NCI-H345 treated with DMSO at 0.1 percent for 48 hours (cell line): ENCODE measurements at regions not wholly inside any gene's neighbourhood (a gene's known extent, or its start where the extent isn't known, plus 50 kb on each side); places are given as distances from the start of the nearest gene placed in this dataset.
A peak's percentile ranks its signal among the peaks of the same experiment; 100 is the strongest.

Experiments
- DNase-seq: peaks from one replicate; lab custom pipeline; 2025; ENCODE audit not compliant: unreplicated experiment; lab: John Stamatoyannopoulos, UW

DNA sequence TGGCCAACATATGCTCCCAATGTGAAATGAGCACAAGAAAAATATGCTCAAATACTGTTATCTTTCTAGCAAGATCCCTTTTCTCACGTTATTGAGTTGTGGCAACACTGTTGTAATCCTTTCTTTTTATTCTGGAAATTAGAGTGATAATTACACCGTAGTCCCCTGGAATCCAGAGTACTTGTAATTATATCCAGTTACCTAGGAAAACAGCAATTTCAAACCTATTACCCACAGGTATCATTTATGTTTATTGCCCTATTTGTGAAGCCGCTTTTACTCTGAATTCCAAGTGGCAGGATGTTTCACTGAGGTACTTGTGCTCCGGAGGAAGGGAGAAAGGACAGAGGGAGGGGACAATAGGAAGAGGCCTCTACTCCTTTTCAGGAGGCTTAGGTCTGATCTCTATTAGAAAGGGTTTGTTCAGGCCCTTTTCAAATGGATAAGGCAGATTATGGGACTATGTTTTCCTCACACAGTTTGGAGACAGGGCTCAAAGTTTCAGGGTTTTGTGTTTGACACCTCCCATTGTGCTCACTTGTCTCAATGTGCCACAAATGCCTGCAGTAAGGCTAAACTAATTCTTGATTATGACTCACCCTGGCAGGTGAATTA is 646.6 kb downstream of the TUSC7 start:
- DNase-seq = no peak

DNA sequence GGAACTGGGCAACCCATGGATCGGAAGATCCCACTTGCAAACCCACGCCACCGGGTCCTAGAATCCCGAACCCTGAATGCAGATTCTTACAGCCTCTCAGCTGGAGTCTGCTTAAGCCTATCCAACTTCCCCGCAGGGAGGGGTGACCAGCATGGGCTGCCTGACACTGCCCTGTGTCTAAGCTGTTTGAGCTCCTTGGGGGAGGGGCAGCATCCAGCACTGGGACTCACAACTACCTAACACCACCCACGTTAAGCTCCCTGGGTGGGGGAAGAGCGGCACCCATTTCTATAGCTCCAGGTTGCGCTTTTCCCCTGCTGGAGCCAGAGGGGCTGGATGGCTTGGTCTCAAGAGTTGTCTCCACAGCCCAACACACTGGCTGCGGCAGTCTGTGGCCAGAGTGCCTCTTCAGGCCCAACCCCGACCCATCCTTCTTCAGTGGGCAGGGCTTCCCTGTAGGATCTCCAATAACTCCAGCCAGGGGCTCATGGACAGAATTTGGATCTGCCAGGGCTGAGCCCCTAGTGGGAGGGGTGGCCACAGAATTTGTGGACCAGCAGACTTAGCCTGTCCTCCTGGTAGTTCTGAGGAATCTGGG is 649.2 kb downstream of the TUSC7 start:
- no peak for DNase-seq

DNA sequence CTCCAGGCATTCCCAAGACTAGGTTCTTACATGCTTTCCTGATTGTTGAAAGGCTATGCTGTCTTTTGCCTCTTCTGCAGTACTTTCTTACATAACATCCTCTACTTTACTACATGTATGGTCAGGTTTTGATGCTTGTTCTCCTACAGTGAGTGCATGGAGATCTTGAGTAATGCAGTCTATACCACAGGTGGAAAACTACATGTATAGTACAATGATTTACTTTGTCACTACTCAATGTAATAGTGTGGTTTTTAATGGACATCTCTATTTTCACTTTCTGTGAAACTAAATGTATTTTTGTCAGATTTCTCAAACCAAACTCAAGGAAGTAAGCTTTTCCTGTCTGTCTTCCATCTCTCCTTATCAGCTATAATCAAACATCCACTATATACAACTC is 657.0 kb downstream of the TUSC7 start:
- no peak for DNase-seq

DNA sequence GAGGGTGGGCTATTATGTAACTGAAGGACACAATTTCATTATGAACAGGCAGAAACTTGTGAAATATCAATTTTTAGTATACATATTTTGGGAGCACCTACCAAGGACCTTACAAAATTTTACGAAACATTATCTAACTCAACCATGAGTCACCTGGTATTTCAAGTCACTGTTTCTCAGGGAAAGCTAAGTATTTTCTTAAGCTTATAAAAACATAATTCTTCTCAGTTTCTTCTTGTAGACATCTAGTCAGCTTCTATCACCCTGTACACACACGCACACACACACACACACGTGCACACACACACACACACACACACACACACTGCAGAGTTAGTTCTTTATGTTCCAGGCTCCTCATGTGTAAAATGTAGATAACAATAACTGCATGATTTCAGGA is 658.3 kb downstream of the TUSC7 start:
- DNase-seq = no peak

DNA sequence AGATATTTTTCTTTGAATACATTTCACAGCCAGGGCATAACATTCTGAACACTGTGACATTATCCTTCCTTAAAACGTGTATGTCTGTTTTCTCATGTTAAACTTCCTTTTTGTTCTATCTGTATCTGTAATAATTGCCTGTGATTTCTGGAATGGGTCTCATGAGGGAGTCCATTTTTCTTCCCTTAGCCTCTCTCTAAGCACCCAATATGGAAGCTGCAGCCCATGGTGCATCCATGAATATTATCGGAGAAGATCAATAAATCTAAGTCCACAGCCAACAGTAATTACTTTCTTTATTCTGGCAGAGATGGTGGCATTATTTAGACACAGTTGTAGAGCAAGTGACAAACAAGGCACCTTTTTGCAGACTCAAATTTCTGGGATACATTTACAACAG is 671.1 kb downstream of the TUSC7 start:
- DNase-seq = no peak

DNA sequence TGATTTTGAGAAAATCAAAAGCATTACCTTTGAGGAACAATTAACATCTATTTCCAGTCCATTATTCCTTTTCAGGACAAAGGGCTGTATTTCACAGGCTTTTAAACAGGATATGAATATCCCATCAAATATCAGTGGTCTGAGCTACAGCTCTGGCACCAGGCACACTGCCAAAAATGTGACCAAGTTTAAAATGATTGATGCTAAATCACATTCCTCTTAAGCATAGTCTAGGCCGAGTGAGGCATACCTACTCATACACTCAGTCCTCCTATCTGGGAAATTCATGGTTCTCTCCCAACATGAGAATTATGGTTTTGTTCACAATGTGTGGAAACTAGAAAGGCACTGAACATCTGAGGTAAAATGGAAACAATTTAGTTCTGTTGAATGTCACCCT is 683.5 kb downstream of the TUSC7 start:
- DNase-seq = no peak

DNA sequence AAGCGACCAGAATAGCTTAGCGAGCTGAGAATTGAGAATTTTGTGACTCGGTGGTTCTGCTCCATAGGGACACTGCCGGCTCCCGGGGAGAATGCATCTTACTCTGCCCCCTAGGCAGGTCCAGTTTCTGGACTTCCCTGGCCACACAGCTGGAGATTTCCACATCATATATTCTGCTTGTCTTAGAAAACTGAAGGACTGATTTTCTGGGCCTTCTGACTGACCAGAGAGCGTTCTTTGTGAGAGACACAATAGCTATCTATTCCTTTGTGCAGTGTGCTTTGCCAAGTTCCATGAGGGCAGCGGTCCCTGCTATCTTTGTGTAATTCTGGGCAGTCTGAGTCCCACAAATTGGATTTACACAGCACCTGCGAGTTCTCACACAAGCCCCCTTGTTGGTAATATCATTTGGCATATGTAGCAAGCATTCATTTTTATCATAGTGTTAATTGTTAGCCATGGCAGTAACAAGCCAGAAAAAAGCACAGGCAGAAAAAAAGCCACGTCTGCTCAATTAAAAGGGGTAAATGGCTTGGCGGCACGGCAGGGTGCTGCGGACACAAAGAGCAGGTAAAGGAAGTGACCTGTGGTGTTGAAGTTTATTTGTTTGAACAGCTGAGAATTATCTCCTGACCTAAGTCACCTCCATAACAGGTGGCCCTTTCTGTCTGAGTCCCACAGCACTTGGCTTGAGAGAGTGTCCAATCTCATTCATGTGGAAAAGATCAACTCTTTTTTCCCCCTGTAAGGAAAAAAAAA is 688.7 kb downstream of the TUSC7 start:
- DNase-seq = peak; percentile 35

DNA sequence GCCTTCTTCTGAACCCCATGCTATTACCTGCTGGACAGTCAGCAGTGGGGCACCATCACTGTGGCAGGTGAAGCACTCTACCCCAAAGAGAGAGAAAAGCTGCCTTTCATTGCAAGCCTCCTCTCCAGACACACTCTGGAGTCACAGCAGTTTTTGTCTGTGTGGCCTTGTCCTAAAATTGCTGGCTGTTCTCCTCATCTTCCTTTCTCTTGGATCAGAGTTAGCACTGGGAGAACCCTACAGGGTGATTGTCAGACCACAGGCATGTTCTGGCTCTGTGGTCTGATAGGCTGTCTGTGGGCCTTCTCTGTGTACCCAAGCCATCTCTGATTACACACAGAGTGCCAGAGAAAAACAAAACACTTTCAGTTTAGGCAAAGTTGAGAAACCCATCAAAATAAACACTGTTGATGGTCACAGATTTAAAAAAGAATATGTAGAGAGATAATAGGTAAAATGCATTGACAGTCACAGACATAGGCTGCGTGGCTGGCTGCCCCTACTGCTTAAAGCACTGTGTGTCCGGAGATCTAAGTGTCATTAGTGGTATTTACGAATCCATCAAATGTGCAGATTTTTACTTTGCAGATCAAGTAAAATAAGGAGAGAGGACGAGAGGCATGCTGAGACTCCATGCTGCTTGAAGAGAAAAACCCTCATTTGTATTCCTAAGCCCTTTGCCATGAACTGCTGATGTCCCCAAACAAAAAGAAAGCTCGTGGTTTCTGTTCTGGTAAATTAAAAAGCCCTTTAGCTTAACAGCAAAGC is 689.9 kb downstream of the TUSC7 start:
- peak; percentile 70 for DNase-seq

DNA sequence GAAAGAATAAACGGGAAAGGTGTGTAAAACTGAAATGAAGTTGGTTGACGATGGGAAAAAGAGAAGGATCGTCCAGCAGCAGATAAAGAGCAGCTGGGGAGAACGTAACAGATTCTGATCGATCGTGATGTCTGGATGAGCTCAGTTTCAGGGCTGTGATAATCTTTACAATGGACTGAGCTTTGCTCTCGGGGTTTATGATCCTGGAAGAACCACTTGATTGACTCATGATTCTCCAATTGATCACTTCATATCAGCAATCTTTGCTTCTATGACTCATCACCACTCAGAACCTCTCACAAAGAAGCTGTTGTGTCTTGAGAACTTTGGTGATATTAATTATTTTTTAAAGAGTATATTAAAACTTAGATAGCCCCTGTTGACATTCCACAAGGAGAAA is 690.7 kb downstream of the TUSC7 start:
- DNase-seq = no peak

DNA sequence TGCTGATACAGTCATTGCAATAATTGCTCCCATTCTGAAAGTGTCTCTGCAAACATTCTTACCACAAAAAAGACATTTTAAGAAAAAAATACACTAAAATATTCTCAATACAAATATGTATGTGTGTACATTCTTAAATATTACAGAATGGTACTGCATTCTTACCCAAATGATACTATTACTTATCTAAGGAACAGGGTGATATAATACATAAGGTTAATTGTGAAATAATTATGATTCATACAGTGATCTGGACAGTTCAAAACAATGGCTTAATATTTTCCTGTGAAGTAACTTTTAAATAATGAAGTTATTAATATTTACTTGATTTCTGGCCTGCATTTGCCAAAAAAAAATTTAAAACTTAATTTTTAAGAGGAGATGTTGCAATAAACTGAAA is 694.6 kb downstream of the TUSC7 start:
- no peak for DNase-seq

DNA sequence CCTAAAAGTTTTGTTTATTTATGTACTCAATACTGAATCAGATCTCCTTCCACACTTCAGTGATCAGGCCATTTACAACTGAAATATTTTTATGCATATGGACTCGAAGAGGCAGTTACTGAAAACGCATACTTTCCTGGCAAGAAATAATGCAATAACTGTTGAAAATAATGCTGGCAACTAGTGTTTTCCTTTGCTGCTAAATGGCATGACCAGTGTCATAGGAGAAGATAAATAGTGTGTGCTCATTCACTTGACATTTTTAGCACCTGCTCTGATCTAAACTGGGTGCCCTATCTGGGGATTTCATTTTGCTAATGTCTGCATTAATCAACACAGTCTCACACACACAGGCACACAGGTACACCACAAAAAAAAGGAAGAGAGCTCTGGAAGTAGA is 695.2 kb downstream of the TUSC7 start:
- DNase-seq = peak; percentile 41

DNA sequence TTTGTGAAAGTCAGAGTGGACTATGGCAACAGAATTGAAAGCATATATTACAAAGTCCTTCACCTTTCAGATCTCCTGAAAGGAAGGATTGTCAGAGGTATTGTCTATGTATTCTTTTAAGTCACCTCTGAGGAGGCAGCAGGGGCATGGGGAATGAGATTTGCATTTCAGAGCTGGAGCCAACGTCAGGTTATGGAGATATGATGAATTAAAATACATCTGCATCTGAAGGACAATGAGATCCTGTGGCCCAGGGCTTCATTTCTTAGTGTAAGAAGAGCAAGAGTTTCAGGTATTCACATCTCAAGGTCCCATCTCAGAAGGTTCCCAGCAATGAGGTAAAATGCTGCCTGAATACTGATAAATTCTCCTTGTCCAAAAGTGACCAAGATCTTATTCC is 695.8 kb downstream of the TUSC7 start:
- DNase-seq = no peak

DNA sequence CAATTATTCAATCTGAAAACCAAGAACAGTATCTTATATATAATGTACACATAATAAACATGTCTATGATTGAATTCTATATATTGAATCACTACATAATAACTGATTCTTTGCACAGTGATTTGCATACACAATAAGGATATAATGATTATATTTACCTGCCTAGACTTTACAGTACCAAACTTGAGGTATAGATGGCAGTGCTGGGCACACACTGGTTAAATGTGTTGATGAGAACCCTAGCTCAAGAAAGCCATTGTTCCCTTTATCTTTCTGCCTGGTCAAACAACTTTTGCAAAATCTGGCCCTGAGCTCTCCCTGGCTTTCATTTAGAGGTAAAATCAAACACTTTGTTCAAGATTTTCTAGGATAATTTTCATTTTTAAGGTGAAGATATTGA is 697.7 kb downstream of the TUSC7 start:
- no peak for DNase-seq

DNA sequence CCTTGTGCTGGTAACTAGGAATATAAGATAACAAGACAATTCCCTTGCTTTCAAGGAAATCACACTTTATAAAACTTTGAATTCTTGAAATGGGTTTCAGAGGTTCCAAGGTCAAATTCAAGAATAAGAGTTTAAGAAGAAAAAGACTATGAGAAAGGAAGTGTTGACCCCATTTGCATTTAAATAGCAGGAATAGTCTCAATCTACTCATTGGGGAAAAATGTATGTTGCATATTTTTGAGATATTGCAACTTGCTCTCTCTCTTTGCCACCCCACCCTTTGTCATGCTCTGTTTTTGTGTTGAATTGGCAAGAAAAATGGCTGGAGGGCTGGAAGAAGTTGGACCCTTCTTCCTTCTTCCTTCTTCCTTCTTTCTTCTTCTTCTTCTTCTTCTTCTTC is 699.2 kb downstream of the TUSC7 start:
- no peak for DNase-seq

DNA sequence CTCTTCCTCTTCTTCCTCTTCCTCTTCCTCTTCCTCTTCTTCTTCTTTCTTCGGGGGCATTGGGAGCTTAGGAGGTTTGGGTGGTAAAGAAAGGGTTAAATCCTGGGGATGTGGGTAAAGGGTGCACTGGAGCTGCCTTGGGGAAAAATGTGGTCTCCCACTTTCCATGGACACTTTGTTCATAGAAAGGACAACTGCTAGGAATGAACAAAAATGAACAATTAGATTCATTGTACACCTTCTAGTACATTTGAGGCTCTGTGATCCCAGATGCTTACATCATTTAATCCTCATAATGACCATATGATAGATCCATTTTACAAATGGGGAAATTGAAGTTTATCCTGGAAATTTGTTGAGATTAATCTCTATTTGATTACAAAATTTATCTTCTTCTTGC is 699.7 kb downstream of the TUSC7 start:
- no peak for DNase-seq

DNA sequence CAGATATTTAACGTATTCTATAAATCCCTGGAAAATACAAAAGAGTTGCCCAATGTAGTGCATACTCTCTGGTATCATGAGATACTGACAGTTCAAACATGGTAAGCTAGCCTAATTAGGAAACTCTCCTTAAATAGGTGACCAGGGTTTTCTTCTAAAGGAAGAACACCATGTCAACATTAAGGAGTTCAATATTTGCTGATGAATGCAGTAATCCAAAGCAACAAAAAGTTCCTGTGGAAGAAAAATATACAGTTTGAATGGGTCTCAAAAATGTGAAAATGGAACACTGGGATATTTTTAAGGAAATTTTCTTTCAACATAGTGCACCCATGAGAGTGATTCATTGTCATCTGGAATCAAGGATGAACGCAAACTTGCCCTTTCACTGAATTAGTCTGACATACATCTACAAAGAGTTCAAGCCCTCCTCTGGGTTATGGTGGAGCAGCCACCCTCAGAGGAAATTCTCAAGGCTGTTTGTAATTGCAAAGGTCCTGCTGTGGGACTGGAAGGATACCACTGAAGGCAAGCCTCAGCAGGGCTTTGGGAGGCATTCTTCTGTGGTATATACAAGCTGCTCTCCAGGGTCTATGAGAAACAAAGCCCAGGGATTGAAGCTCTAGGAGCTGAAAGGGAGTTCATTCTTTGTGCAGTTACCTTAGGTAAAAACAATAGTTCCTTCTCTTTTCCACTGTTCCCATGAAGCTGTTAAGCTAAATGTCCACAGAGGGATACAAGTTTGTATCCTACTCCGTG is 700.3 kb downstream of the TUSC7 start:
- no peak for DNase-seq

DNA sequence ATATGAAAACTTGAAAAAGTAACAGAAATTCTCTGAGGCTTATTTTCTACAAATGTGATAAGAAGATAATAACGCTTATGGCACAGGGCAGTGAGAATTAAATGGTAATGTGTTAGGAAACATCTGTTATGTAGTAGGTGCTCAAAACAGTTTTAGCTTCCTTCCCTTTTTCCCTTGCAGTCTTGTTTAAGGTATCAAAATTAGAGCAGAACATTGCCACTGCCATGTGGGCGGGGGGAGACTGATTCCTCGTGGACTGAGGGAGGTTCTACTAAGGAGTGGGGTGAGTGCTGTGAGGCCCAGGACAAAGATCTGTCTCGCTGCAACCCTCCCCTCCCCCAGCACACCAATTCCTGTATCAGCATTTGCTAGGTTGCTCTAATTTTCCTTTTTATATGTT is 702.4 kb downstream of the TUSC7 start:
- DNase-seq = no peak

DNA sequence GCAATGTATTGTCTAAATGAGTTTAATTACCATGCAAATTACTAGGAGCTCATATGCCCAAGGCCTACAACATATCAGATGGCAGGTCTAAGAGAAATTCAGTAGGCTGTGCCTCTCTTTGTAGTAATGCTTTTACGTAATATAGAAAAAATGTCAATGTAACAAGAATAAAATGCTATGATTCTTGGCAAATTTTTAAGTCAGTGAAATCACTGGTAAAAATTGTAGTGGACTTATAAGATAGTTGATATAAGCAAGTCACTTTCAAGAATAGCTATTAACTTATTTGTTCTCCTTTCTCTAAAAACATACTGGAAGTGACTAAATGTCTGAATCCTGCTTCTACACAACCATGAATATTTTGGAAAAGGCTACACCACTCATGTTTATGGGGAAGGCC is 707.8 kb downstream of the TUSC7 start:
- DNase-seq = no peak

DNA sequence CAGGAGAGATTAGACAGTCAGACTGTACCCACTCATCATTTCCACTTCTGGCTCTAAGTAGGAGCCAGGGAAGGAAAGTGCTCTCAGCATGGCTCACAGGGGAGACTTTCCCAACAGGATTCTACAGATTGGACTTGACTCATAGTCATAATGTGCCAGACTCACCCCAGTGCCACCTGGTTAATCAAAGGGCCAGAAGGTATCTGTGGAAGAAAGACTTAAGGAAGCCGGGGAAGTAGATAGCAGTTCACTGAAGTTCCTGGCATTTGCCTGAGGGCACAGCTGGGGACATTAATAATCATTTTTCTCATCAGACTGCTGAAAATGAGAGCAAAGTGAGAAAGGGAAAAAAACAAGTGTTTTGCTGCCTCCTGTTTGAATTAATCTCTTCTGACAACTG is 717.5 kb downstream of the TUSC7 start:
- no peak for DNase-seq

DNA sequence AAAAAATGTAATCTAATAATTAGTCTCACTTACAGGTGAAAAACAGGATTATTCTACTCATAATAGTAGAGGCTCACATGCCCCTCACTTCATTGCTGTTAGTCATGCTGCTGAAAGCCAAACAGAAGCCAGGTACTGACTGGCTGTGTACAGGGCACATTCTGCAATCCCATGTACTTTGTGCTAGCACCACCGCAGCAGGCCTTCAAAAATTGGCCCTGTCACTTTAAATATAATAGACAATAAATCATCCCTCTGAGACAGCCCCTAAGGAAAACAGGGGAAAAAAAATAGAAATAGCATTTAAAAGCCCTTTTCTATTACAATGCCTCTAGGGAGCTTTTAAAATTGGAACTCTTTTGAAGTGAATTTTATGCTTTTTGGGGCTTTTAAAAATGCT is 723.8 kb downstream of the TUSC7 start:
- DNase-seq = no peak
